ENCODE measurements at regions not wholly inside any gene's neighbourhood (a gene's known extent, or its start where the extent isn't known, plus 50 kb on each side); places are given as distances from the start of the nearest gene placed in this dataset.

- no peak overlapping the region for H3K27ac ChIP-seq (ENCODE audit: low read depth, low read length)
- POLR2A ChIA-PET, result no interaction called here
- no peaks in the 10 kb centered on the region for H3K4me1 Mint-ChIP-seq
- no peaks in the 10 kb centered on the region for H3K4me1 ChIP-seq (ENCODE audit: insufficient read depth, low read length)
- H3K27ac Mint-ChIP-seq, result no peak overlapping the region
- CTCF ChIA-PET, result no interaction called here
- no peaks in the 10 kb centered on the region for H3K9me3 ChIP-seq (ENCODE audit: low read length)
- no peaks in the 10 kb centered on the region for H3K27me3 Mint-ChIP-seq
- H3K27me3 ChIP-seq (ENCODE audit: insufficient read depth, low read length, poor library complexity, severe bottlenecking), result no peaks in the 10 kb centered on the region
- H3K36me3 ChIP-seq (ENCODE audit: insufficient read depth, low read length), result no peaks in the 10 kb centered on the region
- H3K36me3 Mint-ChIP-seq, result no peaks in the 10 kb centered on the region
- H3K4me3 ChIP-seq (ENCODE audit: low read length), result no peak overlapping the region
- H3K4me3 Mint-ChIP-seq, result no peak overlapping the region
- DNase-seq, result no peak
- H3K9me3 Mint-ChIP-seq, result peaks cover 6 to 43% (median 8%) of the 10 kb centered on the region in 5 donors
These were observed 428.7 kb upstream of the EPHA3 start for GRCh38 chr3:88678747-88679146.

GRCh38 chr3:88690287-88690686, 417.1 kb upstream of the EPHA3 start:
- no peaks in the 10 kb centered on the region for H3K27me3 Mint-ChIP-seq
- H3K9me3 Mint-ChIP-seq, result peaks cover 3 to 24% (median 8%) of the 10 kb centered on the region in 5 donors
- Histone ChIP-seq H3K27me3 (ENCODE audit: insufficient read depth, low read length, poor library complexity, severe bottlenecking) (no peaks in the 10 kb centered on the region), H3K27ac (ENCODE audit: low read depth, low read length) (no peak overlapping the region), H3K4me1 (ENCODE audit: insufficient read depth, low read length) (no peaks in the 10 kb centered on the region), H3K4me3 (ENCODE audit: low read length) (no peak overlapping the region), H3K9me3 (ENCODE audit: low read length) (no peaks in the 10 kb centered on the region), H3K36me3 (ENCODE audit: insufficient read depth, low read length) (no peaks in the 10 kb centered on the region)
- DNase-seq, result no peak
- no peaks in the 10 kb centered on the region for H3K36me3 Mint-ChIP-seq
- no peaks in the 10 kb centered on the region for H3K4me1 Mint-ChIP-seq
- H3K27ac Mint-ChIP-seq, result no peak overlapping the region
- ChIA-PET POLR2A (no interaction called here), CTCF (no interaction called here)
- H3K4me3 Mint-ChIP-seq, result no peak overlapping the region

GRCh38 chr3:88691081-88691480, 416.3 kb upstream of the EPHA3 start:
- H3K27me3 ChIP-seq (ENCODE audit: insufficient read depth, low read length, poor library complexity, severe bottlenecking), result no peaks in the 10 kb centered on the region
- H3K36me3 Mint-ChIP-seq, result no peaks in the 10 kb centered on the region
- no peaks in the 10 kb centered on the region for H3K9me3 ChIP-seq (ENCODE audit: low read length)
- H3K27me3 Mint-ChIP-seq, result no peaks in the 10 kb centered on the region
- H3K27ac Mint-ChIP-seq, result no peak overlapping the region
- H3K4me3 ChIP-seq (ENCODE audit: low read length), result no peak overlapping the region
- no peaks in the 10 kb centered on the region for H3K36me3 ChIP-seq (ENCODE audit: insufficient read depth, low read length)
- no peaks in the 10 kb centered on the region for H3K4me1 ChIP-seq (ENCODE audit: insufficient read depth, low read length)
- no peak for DNase-seq
- H3K9me3 Mint-ChIP-seq, result peaks cover 3 to 32% (median 8%) of the 10 kb centered on the region in 5 donors
- H3K4me1 Mint-ChIP-seq, result no peaks in the 10 kb centered on the region
- ChIA-PET POLR2A (no interaction called here), CTCF (no interaction called here)
- H3K27ac ChIP-seq (ENCODE audit: low read depth, low read length), result no peak overlapping the region
- no peak overlapping the region for H3K4me3 Mint-ChIP-seq

- Mint-ChIP-seq H3K4me1 (no peaks in the 10 kb centered on the region), H3K27ac (no peak overlapping the region), H3K27me3 (no peaks in the 10 kb centered on the region), H3K36me3 (no peaks in the 10 kb centered on the region), H3K9me3 (peaks cover 0 to 31% (median 11%) of the 10 kb centered on the region in 5 donors), H3K4me3 (no peak overlapping the region)
- no peaks in the 10 kb centered on the region for H3K36me3 ChIP-seq (ENCODE audit: insufficient read depth, low read length)
- no peaks in the 10 kb centered on the region for H3K27me3 ChIP-seq (ENCODE audit: insufficient read depth, low read length, poor library complexity, severe bottlenecking)
- H3K27ac ChIP-seq (ENCODE audit: low read depth, low read length), result no peak overlapping the region
- H3K9me3 ChIP-seq (ENCODE audit: low read length), result no peaks in the 10 kb centered on the region
- DNase-seq, result no peak
- ChIA-PET CTCF (no interaction called here), POLR2A (no interaction called here)
- H3K4me3 ChIP-seq (ENCODE audit: low read length), result no peak overlapping the region
- H3K4me1 ChIP-seq (ENCODE audit: insufficient read depth, low read length), result no peaks in the 10 kb centered on the region
These were observed 403.8 kb upstream of the EPHA3 start for GRCh38 chr3:88703501-88704059.

GRCh38 chr3:88704338-88704737, 403.1 kb upstream of the EPHA3 start:
- H3K4me3 ChIP-seq (ENCODE audit: low read length), result no peak overlapping the region
- H3K9me3 ChIP-seq (ENCODE audit: low read length), result no peaks in the 10 kb centered on the region
- no peaks in the 10 kb centered on the region for H3K4me1 ChIP-seq (ENCODE audit: insufficient read depth, low read length)
- Mint-ChIP-seq H3K4me3 (no peak overlapping the region), H3K36me3 (no peaks in the 10 kb centered on the region), H3K27me3 (no peaks in the 10 kb centered on the region), H3K9me3 (peaks cover 0 to 31% (median 16%) of the 10 kb centered on the region in 5 donors), H3K27ac (no peak overlapping the region), H3K4me1 (no peaks in the 10 kb centered on the region)
- ChIA-PET POLR2A (no interaction called here), CTCF (no interaction called here)
- DNase-seq, result no peak
- H3K27ac ChIP-seq (ENCODE audit: low read depth, low read length), result no peak overlapping the region
- H3K36me3 ChIP-seq (ENCODE audit: insufficient read depth, low read length), result no peaks in the 10 kb centered on the region
- no peaks in the 10 kb centered on the region for H3K27me3 ChIP-seq (ENCODE audit: insufficient read depth, low read length, poor library complexity, severe bottlenecking)

GRCh38 chr3:88707837-88708236, 399.6 kb upstream of the EPHA3 start:
- Histone ChIP-seq H3K4me3 (ENCODE audit: low read length) (no peak overlapping the region), H3K36me3 (ENCODE audit: insufficient read depth, low read length) (no peaks in the 10 kb centered on the region), H3K27me3 (ENCODE audit: insufficient read depth, low read length, poor library complexity, severe bottlenecking) (no peaks in the 10 kb centered on the region), H3K9me3 (ENCODE audit: low read length) (no peaks in the 10 kb centered on the region), H3K4me1 (ENCODE audit: insufficient read depth, low read length) (no peaks in the 10 kb centered on the region), H3K27ac (ENCODE audit: low read depth, low read length) (no peak overlapping the region)
- peaks cover 0 to 27% (median 12%) of the 10 kb centered on the region in 5 donors for H3K9me3 Mint-ChIP-seq
- H3K4me1 Mint-ChIP-seq, result no peaks in the 10 kb centered on the region
- no peak overlapping the region for H3K27ac Mint-ChIP-seq
- H3K4me3 Mint-ChIP-seq, result no peak overlapping the region
- no peak for DNase-seq
- H3K36me3 Mint-ChIP-seq, result no peaks in the 10 kb centered on the region
- no peaks in the 10 kb centered on the region for H3K27me3 Mint-ChIP-seq
- ChIA-PET CTCF (no interaction called here), POLR2A (no interaction called here)

- CTCF ChIA-PET, result no interaction called here
- no peaks in the 10 kb centered on the region for H3K36me3 Mint-ChIP-seq
- H3K4me1 Mint-ChIP-seq, result no peaks in the 10 kb centered on the region
These were observed 394.9 kb upstream of the EPHA3 start for GRCh38 chr3:88712552-88712951.

GRCh38 chr3:88713233-88713691, 394.2 kb upstream of the EPHA3 start:
- H3K36me3 Mint-ChIP-seq, result no peaks in the 10 kb centered on the region
- ChIA-PET POLR2A (no interaction called here), CTCF (no interaction called here)
- peaks cover 3 to 34% (median 16%) of the 10 kb centered on the region in 5 donors for H3K9me3 Mint-ChIP-seq
- H3K27ac Mint-ChIP-seq, result no peak overlapping the region
- no peaks in the 10 kb centered on the region for H3K4me1 ChIP-seq (ENCODE audit: insufficient read depth, low read length)
- no peaks in the 10 kb centered on the region for H3K27me3 ChIP-seq (ENCODE audit: insufficient read depth, low read length, poor library complexity, severe bottlenecking)
- no peak overlapping the region for H3K4me3 ChIP-seq (ENCODE audit: low read length)
- no peak overlapping the region for H3K27ac ChIP-seq (ENCODE audit: low read depth, low read length)
- no peaks in the 10 kb centered on the region for H3K9me3 ChIP-seq (ENCODE audit: low read length)
- peaks cover 0 to 1% of the 10 kb centered on the region in 2 donors for H3K27me3 Mint-ChIP-seq
- no peak for DNase-seq
- no peaks in the 10 kb centered on the region for H3K4me1 Mint-ChIP-seq
- no peak overlapping the region for H3K4me3 Mint-ChIP-seq
- no peaks in the 10 kb centered on the region for H3K36me3 ChIP-seq (ENCODE audit: insufficient read depth, low read length)

More at GRCh38 chr3:88712552-88712951, 394.9 kb upstream of the EPHA3 start:
- Mint-ChIP-seq H3K27me3 (peaks cover 0 to 1% of the 10 kb centered on the region in 2 donors), H3K4me3 (no peak overlapping the region), H3K27ac (no peak overlapping the region), H3K9me3 (peaks cover 3 to 34% (median 16%) of the 10 kb centered on the region in 5 donors)
- no peaks in the 10 kb centered on the region for H3K9me3 ChIP-seq (ENCODE audit: low read length)
- no peaks in the 10 kb centered on the region for H3K36me3 ChIP-seq (ENCODE audit: insufficient read depth, low read length)
- no peak overlapping the region for H3K4me3 ChIP-seq (ENCODE audit: low read length)
- POLR2A ChIA-PET, result no interaction called here
- no peaks in the 10 kb centered on the region for H3K27me3 ChIP-seq (ENCODE audit: insufficient read depth, low read length, poor library complexity, severe bottlenecking)
- no peaks in the 10 kb centered on the region for H3K4me1 ChIP-seq (ENCODE audit: insufficient read depth, low read length)
- DNase-seq, result no peak
- no peak overlapping the region for H3K27ac ChIP-seq (ENCODE audit: low read depth, low read length)
